H1 (cell line): ENCODE measurements at regions not wholly inside any gene's neighbourhood (a gene's known extent, or its start where the extent isn't known, plus 50 kb on each side); places are given as distances from the start of the nearest gene placed in this dataset.

Experiments used
- EZH2 ChIP-seq: fragments of 200-600 bp; sonication (generic); IDR thresholded peaks from 2 replicates; pipeline ENCODE4 v1.7.1; 2012; ENCODE audit warnings: low read depth, mild to moderate bottlenecking, moderate library complexity, low read length, inconsistent platforms; ENCODE audit not compliant: severe bottlenecking
- KDM5A ChIP-seq: fragments of 200-600 bp; IDR thresholded peaks from 2 replicates; pipeline ENCODE4 v1.7.1; 2012; ENCODE audit warnings: mild to moderate bottlenecking, low read length, inconsistent platforms, mixed read lengths
- POLR2A ChIP-seq, 2 experiments: IDR thresholded peaks; 1 replicate in 1 of 2; 2 replicates in 1 of 2; pipeline ENCODE4 v1.6.1; 2011; ENCODE audit warnings: low read depth in 2 of 2, low read length in 2 of 2, mild to moderate bottlenecking in 2 of 2; ENCODE audit errors: control extremely low read depth in 1 of 2
- SP1 ChIP-seq: IDR thresholded peaks from 2 replicates; pipeline ENCODE4 v1.6.1; 2011; ENCODE audit warnings: low read depth, low read length
- SRF ChIP-seq: IDR thresholded peaks from 2 replicates; pipeline ENCODE4 v1.6.1; 2011; ENCODE audit warnings: mild to moderate bottlenecking, low read depth, low read length, moderate library complexity
- SUZ12 ChIP-seq: fragments of 200-600 bp; sonication (generic); IDR thresholded peaks from 2 replicates; pipeline ENCODE4 v1.6.1; 2012; ENCODE audit warnings: mild to moderate bottlenecking, inconsistent platforms, low read length, moderate library complexity, mixed read lengths
- TF ChIP-seq, protein P1 (sequence below), 3 experiments: IDR thresholded peaks; 1 replicate in 2 of 3; 2 replicates in 1 of 3; pipeline versions ENCODE4 v1.5.1 to v1.6.1; 2011; ENCODE audit warnings: low read length in 3 of 3, mild to moderate bottlenecking in 3 of 3, inconsistent platforms in 2 of 3, low read depth in 1 of 3, moderate library complexity in 1 of 3; ENCODE audit not compliant: insufficient read depth in 1 of 3; ENCODE audit errors: control extremely low read depth in 1 of 3

- TF ChIP-seq POLR2A (IDR thresholded peaks at IDR 0.05; ENCODE audit: control extremely low read depth in 1 of 2, low read depth in 2 of 2, low read length in 2 of 2) (no peak), EZH2 (no peak), SUZ12 (no peak), SRF (no peak), KDM5A (no peak), SP1 (no peak)
- TF ChIP-seq, protein P1, sequence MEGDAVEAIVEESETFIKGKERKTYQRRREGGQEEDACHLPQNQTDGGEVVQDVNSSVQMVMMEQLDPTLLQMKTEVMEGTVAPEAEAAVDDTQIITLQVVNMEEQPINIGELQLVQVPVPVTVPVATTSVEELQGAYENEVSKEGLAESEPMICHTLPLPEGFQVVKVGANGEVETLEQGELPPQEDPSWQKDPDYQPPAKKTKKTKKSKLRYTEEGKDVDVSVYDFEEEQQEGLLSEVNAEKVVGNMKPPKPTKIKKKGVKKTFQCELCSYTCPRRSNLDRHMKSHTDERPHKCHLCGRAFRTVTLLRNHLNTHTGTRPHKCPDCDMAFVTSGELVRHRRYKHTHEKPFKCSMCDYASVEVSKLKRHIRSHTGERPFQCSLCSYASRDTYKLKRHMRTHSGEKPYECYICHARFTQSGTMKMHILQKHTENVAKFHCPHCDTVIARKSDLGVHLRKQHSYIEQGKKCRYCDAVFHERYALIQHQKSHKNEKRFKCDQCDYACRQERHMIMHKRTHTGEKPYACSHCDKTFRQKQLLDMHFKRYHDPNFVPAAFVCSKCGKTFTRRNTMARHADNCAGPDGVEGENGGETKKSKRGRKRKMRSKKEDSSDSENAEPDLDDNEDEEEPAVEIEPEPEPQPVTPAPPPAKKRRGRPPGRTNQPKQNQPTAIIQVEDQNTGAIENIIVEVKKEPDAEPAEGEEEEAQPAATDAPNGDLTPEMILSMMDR (IDR thresholded peaks at IDR 0.05; ENCODE audit: control extremely low read depth in 1 of 3, insufficient read depth in 1 of 3, low read depth in 1 of 3, low read length in 3 of 3), result no peak
These were observed 101.6 kb upstream of the KIF2B start for GRCh38 chr17:53721101-53721500.
